ENCODE measurements at regions not wholly inside any gene's neighbourhood (a gene's known extent, or its start where the extent isn't known, plus 50 kb on each side); places are given as distances from the start of the nearest gene placed in this dataset.

DNA sequence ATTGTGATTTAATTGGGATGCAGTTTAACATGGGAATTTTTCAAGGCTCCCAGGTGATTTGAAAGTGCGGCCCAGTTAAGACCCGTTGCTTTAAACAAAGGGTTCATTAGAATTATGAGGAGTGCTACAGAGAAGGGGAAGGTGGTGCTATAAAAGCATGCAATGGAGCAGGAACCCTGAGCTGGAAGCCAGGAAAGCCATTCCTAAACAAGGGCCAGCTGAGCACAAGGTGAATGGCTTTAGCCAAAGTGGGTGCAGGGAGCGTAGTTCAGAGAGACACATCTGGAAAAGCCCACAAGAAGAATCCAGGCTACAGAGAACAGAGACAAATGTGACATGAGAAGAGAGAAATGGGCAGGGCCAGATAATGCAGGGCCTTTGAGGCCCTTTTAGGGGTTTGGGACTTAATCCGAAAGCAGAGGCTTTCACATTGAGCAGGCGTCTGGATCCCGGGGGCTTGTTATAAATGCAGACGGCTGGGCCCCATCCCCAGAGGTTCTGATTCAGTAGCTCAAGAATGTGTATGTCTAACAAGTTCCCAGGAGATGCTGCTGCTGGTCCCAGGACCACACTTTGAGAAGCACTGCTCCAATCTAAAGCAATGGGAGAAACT lies 138.1 kb upstream of the WWC1 start:
- BruUV-seq (replicated peaks) = no TSS peak
- intact Hi-C loops (cut with micrococcal nuclease) = no loop called here
- CTCF ChIA-PET = interaction anchor here (0.7 to 1.3 kb wide), 3 partner anchors 15 to 177 kb away, joined by 4 to 8 read pairs (median 4); no protein-coding TSS in a partner anchor
- Mint-ChIP-seq H3K4me3 (ENCODE audit: unreplicated experiment) (no peak overlapping the region), H3K9me3 (ENCODE audit: unreplicated experiment) (no peaks in the 10 kb centered on the region), H3K4me1 (ENCODE audit: insufficient read depth, unreplicated experiment) (no peaks in the 10 kb centered on the region), H3K36me3 (ENCODE audit: insufficient read depth, unreplicated experiment) (no peaks in the 10 kb centered on the region), H3K27me3 (ENCODE audit: insufficient read depth, unreplicated experiment) (peaks cover 56% of the 10 kb centered on the region), H3K27ac (ENCODE audit: low read depth, unreplicated experiment) (no peak overlapping the region)
- TF ChIP-seq, protein P1, sequence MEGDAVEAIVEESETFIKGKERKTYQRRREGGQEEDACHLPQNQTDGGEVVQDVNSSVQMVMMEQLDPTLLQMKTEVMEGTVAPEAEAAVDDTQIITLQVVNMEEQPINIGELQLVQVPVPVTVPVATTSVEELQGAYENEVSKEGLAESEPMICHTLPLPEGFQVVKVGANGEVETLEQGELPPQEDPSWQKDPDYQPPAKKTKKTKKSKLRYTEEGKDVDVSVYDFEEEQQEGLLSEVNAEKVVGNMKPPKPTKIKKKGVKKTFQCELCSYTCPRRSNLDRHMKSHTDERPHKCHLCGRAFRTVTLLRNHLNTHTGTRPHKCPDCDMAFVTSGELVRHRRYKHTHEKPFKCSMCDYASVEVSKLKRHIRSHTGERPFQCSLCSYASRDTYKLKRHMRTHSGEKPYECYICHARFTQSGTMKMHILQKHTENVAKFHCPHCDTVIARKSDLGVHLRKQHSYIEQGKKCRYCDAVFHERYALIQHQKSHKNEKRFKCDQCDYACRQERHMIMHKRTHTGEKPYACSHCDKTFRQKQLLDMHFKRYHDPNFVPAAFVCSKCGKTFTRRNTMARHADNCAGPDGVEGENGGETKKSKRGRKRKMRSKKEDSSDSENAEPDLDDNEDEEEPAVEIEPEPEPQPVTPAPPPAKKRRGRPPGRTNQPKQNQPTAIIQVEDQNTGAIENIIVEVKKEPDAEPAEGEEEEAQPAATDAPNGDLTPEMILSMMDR (IDR thresholded peaks at IDR 0.05; ENCODE audit: unreplicated experiment) = no peak
- POLR2A ChIA-PET = interaction anchor here (0.5 to 1.4 kb wide), 2 partner anchors 9 to 178 kb away, joined by 3 to 4 read pairs; no protein-coding TSS in a partner anchor
- DNase-seq (ENCODE audit: unreplicated experiment) = no peak

DNA sequence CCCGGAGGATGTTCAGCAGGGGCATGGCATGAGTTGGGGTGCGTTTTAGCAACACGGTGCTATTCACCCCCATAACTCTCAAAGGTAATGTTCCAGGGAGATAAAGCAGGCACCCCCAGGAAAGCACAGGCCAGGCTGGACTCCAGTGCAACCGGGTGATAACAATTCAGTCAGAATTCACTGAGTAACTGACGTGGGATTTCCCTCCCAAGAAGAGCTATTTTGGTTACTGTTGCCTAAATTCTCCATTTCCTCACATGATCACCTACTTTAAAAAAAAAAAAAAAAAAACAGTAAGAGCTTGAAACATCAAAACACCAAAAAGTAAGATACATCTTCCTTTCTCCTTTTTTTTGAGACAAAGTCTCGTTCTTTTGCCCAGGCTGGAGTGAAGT lies 137.6 kb upstream of the WWC1 start:
- DNase-seq (ENCODE audit: unreplicated experiment) = no peak
- H3K36me3 Mint-ChIP-seq (ENCODE audit: insufficient read depth, unreplicated experiment) = no peaks in the 10 kb centered on the region
- no TSS peak for BruUV-seq (replicated peaks)
- H3K9me3 Mint-ChIP-seq (ENCODE audit: unreplicated experiment) = no peaks in the 10 kb centered on the region
- no peak overlapping the region for H3K4me3 Mint-ChIP-seq (ENCODE audit: unreplicated experiment)
- TF ChIP-seq, protein P1 (IDR thresholded peaks at IDR 0.05; ENCODE audit: unreplicated experiment) = no peak
- intact Hi-C loops (cut with micrococcal nuclease) = no loop called here
- ChIA-PET POLR2A (no interaction called here), CTCF (interaction anchor here (0.6 to 1.3 kb wide), 2 partner anchors 12 to 14 kb away, joined by 4 to 8 read pairs; no protein-coding TSS in a partner anchor)
- H3K4me1 Mint-ChIP-seq (ENCODE audit: insufficient read depth, unreplicated experiment) = no peaks in the 10 kb centered on the region
- H3K27ac Mint-ChIP-seq (ENCODE audit: low read depth, unreplicated experiment) = no peak overlapping the region
- H3K27me3 Mint-ChIP-seq (ENCODE audit: insufficient read depth, unreplicated experiment) = peaks cover 51% of the 10 kb centered on the region

DNA sequence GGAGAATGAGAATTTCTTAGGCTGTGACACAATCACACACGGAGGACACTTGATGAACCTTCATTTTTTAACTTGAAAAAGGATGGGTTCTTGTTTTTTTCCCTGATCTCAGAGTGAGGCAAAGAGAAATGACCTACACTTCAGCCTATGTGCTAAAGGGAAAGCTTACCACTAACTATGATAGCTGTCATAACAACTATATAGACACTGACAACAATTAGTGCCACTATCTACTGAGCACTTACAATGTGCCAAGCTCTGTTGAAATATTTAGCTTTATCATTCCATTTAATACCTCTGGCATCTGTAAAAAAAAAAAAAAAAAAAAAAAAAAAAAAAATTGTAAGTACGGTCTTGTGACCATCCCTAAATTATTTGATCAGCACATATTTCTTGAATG lies 135.9 kb upstream of the WWC1 start:
- POLR2A ChIA-PET = no interaction called here
- CTCF ChIA-PET = interaction anchor here (0.6 kb wide), 1 partner anchor 472 kb away, joined by 3 read pairs; no protein-coding TSS in a partner anchor
- no peak overlapping the region for H3K4me3 Mint-ChIP-seq (ENCODE audit: unreplicated experiment)
- no peaks in the 10 kb centered on the region for H3K9me3 Mint-ChIP-seq (ENCODE audit: unreplicated experiment)
- no peak for DNase-seq (ENCODE audit: unreplicated experiment)
- no peaks in the 10 kb centered on the region for H3K36me3 Mint-ChIP-seq (ENCODE audit: insufficient read depth, unreplicated experiment)
- TF ChIP-seq, protein P1 (IDR thresholded peaks at IDR 0.05; ENCODE audit: unreplicated experiment) = no peak
- H3K27me3 Mint-ChIP-seq (ENCODE audit: insufficient read depth, unreplicated experiment) = peaks cover 33% of the 10 kb centered on the region
- intact Hi-C loops (cut with micrococcal nuclease) = no loop called here
- no peak overlapping the region for H3K27ac Mint-ChIP-seq (ENCODE audit: low read depth, unreplicated experiment)
- no peaks in the 10 kb centered on the region for H3K4me1 Mint-ChIP-seq (ENCODE audit: insufficient read depth, unreplicated experiment)
- BruUV-seq (replicated peaks) = no TSS peak

DNA sequence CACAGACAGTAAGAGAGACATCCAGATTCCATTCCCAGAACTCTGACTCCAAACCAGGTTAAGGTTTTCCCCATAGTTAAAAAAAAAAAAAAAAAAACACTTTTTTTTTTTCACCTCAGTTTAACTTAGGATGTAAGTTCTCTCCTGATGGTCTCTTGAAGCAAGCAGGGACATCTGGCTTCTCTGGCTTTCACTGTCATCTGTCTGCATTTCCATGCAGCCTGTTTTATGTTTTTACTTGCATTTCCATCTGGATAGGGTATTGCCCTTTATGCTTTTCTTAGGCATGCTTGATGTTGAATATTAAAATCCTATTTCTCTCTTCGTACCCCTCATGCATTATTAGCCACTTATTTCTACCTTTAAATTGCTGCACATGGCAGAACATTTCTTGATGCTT lies 135.3 kb upstream of the WWC1 start:
- TF ChIP-seq, protein P1 (IDR thresholded peaks at IDR 0.05; ENCODE audit: unreplicated experiment) = no peak
- H3K27ac Mint-ChIP-seq (ENCODE audit: low read depth, unreplicated experiment) = no peak overlapping the region
- H3K9me3 Mint-ChIP-seq (ENCODE audit: unreplicated experiment) = no peaks in the 10 kb centered on the region
- H3K4me3 Mint-ChIP-seq (ENCODE audit: unreplicated experiment) = no peak overlapping the region
- CTCF ChIA-PET = interaction anchor here (0.6 kb wide), 1 partner anchor 9 kb away, joined by 4 read pairs; no protein-coding TSS in a partner anchor
- intact Hi-C loops (cut with micrococcal nuclease) = no loop called here
- POLR2A ChIA-PET = no interaction called here
- peaks cover 28% of the 10 kb centered on the region for H3K27me3 Mint-ChIP-seq (ENCODE audit: insufficient read depth, unreplicated experiment)
- no TSS peak for BruUV-seq (replicated peaks)
- no peaks in the 10 kb centered on the region for H3K4me1 Mint-ChIP-seq (ENCODE audit: insufficient read depth, unreplicated experiment)
- DNase-seq (ENCODE audit: unreplicated experiment) = no peak
- H3K36me3 Mint-ChIP-seq (ENCODE audit: insufficient read depth, unreplicated experiment) = no peaks in the 10 kb centered on the region

All from MCF 10A (cell line).